ENCODE measurements at regions not wholly inside any gene's neighbourhood (a gene's known extent, or its start where the extent isn't known, plus 50 kb on each side); places are given as distances from the start of the nearest gene placed in this dataset.

DNA sequence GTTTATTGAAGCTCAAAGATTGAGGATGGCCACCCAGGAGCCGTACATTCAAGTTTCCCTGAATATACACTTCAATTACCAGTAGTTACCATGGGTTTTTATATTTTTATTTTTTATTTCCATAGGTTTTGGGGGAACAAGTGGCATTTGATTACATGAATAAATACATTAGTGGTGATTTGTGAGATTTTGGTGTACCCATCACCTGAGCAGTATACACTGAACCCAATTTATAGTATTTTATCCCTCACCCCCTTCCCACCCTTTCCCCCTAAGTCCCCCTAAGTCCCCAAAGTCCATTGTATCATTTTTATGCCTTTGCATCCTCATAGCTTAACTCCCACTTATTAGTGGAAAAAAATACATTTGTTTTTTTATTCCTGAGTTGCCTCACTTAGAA is 791.4 kb downstream of the BRINP3 start:
- DNase-seq (ENCODE audit: low read depth in 1 of 2, low spot score in 1 of 2) = no peak
- WGBS (ENCODE audit: missing lambda C conversion rate) = 84% methylated on average over 1 of the region's 1 CpG
- H3K9me3 ChIP-seq = no peaks in the 10 kb centered on the region
- H3K4me1 ChIP-seq = peaks cover 14% of the 10 kb centered on the region; the same call in 2 of the 3 replicates
- no peak for FAIRE-seq
- POLR2A ChIA-PET = no interaction called here
- no peak for TF ChIP-seq RFX5 (IDR thresholded peaks at IDR 0.05)
- TF ChIP-seq, protein P1, sequence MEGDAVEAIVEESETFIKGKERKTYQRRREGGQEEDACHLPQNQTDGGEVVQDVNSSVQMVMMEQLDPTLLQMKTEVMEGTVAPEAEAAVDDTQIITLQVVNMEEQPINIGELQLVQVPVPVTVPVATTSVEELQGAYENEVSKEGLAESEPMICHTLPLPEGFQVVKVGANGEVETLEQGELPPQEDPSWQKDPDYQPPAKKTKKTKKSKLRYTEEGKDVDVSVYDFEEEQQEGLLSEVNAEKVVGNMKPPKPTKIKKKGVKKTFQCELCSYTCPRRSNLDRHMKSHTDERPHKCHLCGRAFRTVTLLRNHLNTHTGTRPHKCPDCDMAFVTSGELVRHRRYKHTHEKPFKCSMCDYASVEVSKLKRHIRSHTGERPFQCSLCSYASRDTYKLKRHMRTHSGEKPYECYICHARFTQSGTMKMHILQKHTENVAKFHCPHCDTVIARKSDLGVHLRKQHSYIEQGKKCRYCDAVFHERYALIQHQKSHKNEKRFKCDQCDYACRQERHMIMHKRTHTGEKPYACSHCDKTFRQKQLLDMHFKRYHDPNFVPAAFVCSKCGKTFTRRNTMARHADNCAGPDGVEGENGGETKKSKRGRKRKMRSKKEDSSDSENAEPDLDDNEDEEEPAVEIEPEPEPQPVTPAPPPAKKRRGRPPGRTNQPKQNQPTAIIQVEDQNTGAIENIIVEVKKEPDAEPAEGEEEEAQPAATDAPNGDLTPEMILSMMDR (IDR thresholded peaks at IDR 0.05) = no peak
- TF ChIP-seq, protein P2, sequence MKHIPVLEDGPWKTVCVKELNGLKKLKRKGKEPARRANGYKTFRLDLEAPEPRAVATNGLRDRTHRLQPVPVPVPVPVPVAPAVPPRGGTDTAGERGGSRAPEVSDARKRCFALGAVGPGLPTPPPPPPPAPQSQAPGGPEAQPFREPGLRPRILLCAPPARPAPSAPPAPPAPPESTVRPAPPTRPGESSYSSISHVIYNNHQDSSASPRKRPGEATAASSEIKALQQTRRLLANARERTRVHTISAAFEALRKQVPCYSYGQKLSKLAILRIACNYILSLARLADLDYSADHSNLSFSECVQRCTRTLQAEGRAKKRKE (CRISPR knock-in tag; IDR thresholded peaks at IDR 0.05; ENCODE audit: low read depth) = no peak
- TF ChIP-seq, protein P3, sequence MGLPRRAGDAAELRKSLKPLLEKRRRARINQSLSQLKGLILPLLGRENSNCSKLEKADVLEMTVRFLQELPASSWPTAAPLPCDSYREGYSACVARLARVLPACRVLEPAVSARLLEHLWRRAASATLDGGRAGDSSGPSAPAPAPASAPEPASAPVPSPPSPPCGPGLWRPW (IDR thresholded peaks at IDR 0.05) = no peak
- TF ChIP-seq ZFP36 (IDR thresholded peaks at IDR 0.05; ENCODE audit: borderline replicate concordance, partially characterized antibody) = no peak
- TF ChIP-seq SMC3 (IDR thresholded peaks at IDR 0.05) = no peak
- TF ChIP-seq GATA3 (IDR thresholded peaks at IDR 0.05; ENCODE audit: borderline replicate concordance) = no peak
- no peak for TF ChIP-seq ZSCAN20 (CRISPR knock-in tag; IDR thresholded peaks at IDR 0.05)
- TF ChIP-seq CHD2 (IDR thresholded peaks at IDR 0.05; ENCODE audit: low read length, partially characterized antibody) = no peak
- no peak for TF ChIP-seq POLR2A (IDR thresholded peaks at IDR 0.05; ENCODE audit: low read length)
- no peak for TF ChIP-seq MYC (IDR thresholded peaks at IDR 0.05; ENCODE audit: borderline replicate concordance, low read length)
- no peak for TF ChIP-seq JUNB (IDR thresholded peaks at IDR 0.05)
- TF ChIP-seq KDM5A (IDR thresholded peaks at IDR 0.05) = no peak
- no peak for TF ChIP-seq FOSL2 (IDR thresholded peaks at IDR 0.05)
- no peak for TF ChIP-seq FOSL2 (CRISPR knock-in tag; IDR thresholded peaks at IDR 0.05)
- TF ChIP-seq EHMT2 (IDR thresholded peaks at IDR 0.05; ENCODE audit: low read depth) = no peak
- TF ChIP-seq RNF2 (IDR thresholded peaks at IDR 0.05; ENCODE audit: borderline replicate concordance, low read depth) = no peak
- no peak for TF ChIP-seq NFE2L2 (conservative IDR thresholded peaks at IDR 0.05; ENCODE audit: low read length)
- no peak for TF ChIP-seq CBX2 (IDR thresholded peaks at IDR 0.05; ENCODE audit: borderline replicate concordance, low read depth)
- CTCF ChIA-PET = interaction anchor here (0.6 kb wide), 1 partner anchor 41 kb away, joined by 3 read pairs; no protein-coding TSS in a partner anchor
- no peak for ATAC-seq
- H3K27ac ChIP-seq = no peak overlapping the region
- H3K4me3 ChIP-seq = no peak overlapping the region
- H3K4me2 ChIP-seq = no peak overlapping the region

DNA sequence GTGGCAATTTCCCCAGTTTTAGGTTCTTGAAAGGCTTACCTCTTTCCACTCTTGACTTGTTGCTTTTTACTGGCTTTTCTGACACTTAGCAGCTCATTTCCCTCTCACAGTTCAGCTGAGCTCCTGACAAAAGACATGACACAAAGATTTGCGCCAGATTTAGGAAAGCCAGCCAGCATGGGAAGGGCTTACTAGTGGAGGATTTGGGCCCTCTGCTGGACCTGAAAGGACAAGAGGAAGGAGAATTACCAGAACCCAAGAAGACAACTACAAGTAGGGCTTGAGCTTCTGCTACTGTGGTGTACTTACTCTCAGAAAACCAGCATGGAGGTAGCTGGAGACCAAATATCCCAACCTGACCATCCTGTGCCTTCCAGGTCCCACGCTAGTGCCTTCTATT is 784.5 kb downstream of the BRINP3 start:
- no peak for FAIRE-seq

DNA sequence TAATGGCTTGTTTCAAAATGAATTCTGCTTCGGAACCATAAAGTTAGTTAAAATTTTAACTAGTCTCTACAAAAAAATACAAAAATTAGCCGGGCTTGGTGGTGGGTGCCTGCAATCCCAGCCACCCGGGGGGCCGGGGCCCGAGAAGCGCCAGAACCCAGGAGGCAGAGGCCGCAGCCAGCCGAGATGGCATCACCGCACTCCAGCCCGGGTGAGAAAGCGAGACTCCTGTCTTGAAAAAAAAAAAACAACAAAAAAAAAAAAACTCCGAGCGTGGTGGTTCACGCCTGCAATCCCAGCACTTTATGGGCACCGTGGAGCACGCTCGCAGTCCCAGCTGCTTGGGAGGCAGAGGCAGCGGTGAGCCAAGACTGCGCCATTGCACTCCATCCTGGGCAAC is 781.4 kb downstream of the BRINP3 start:
- 91% methylated on average over 19 of the region's 19 CpGs for WGBS (ENCODE audit: missing lambda C conversion rate)
- Histone ChIP-seq H3K4me3 (no peak overlapping the region), H3K9me3 (no peaks in the 10 kb centered on the region), H3K27ac (no peak overlapping the region), H3K4me2 (no peak overlapping the region), H3K4me1 (no peaks in the 10 kb centered on the region)
- ATAC-seq (no peak), FAIRE-seq (no peak), DNase-seq (ENCODE audit: low read depth in 1 of 2, low spot score in 1 of 2) (no peak)
- POLR2A ChIA-PET = no interaction called here
- no peak for TF ChIP-seq FOSL2 (IDR thresholded peaks at IDR 0.05)
- TF ChIP-seq FOSL2 (CRISPR knock-in tag; IDR thresholded peaks at IDR 0.05) = no peak
- no peak for TF ChIP-seq NFE2L2 (conservative IDR thresholded peaks at IDR 0.05; ENCODE audit: low read length)
- no peak for TF ChIP-seq EHF (CRISPR knock-in tag; IDR thresholded peaks at IDR 0.05)
- no peak for TF ChIP-seq FOXS1 (CRISPR knock-in tag; IDR thresholded peaks at IDR 0.05)
- TF ChIP-seq, protein P2 (CRISPR knock-in tag; IDR thresholded peaks at IDR 0.05; ENCODE audit: low read depth) = no peak
- TF ChIP-seq GATA3 (IDR thresholded peaks at IDR 0.05; ENCODE audit: borderline replicate concordance) = no peak
- no peak for TF ChIP-seq TP53 (CRISPR knock-in tag; IDR thresholded peaks at IDR 0.05)
- no peak for TF ChIP-seq HOXA7 (CRISPR knock-in tag; IDR thresholded peaks at IDR 0.05)
- TF ChIP-seq CHD2 (IDR thresholded peaks at IDR 0.05; ENCODE audit: low read length, partially characterized antibody) = no peak
- TF ChIP-seq ZSCAN20 (CRISPR knock-in tag; IDR thresholded peaks at IDR 0.05) = no peak
- CTCF ChIA-PET = no interaction called here

More for the DNA sequence above, 784.5 kb downstream of the BRINP3 start:
- ChIA-PET CTCF (no interaction called here), POLR2A (no interaction called here)
- Histone ChIP-seq H3K4me2 (no peak overlapping the region), H3K4me1 (no peaks in the 10 kb centered on the region), H3K27ac (no peak overlapping the region; a peak in 1 of 6 replicates), H3K4me3 (no peak overlapping the region), H3K9me3 (no peaks in the 10 kb centered on the region)
- ATAC-seq (peak in 1 of 2 experiments; percentile 62; a peak in 3 of 6 replicates), DNase-seq (ENCODE audit: low read depth in 1 of 2, low spot score in 1 of 2) (peak in 1 of 2 experiments; percentile 30)
- 95% methylated on average over 2 of the region's 2 CpGs for WGBS (ENCODE audit: missing lambda C conversion rate)
- TF ChIP-seq, protein P2 (CRISPR knock-in tag; IDR thresholded peaks at IDR 0.05; ENCODE audit: low read depth) = no peak
- TF ChIP-seq TFCP2L1 (CRISPR knock-in tag; IDR thresholded peaks at IDR 0.05) (no peak), RAD21 (conservative IDR thresholded peaks at IDR 0.05 in 1 of 2, IDR thresholded peaks at IDR 0.05 in 1 of 2) (peak in 1 of 2 experiments; percentile 36; a peak in 2 of 5 replicates)

Data from A549 (cell line).